ENCODE measurements at regions not wholly inside any gene's neighbourhood (a gene's known extent, or its start where the extent isn't known, plus 50 kb on each side); places are given as distances from the start of the nearest gene placed in this dataset.
"Not testable (repeated sequence)": the region's sequence is repeated elsewhere in the genome, so short reads cannot be mapped to it uniquely, and the experiment has no call there.

DNA sequence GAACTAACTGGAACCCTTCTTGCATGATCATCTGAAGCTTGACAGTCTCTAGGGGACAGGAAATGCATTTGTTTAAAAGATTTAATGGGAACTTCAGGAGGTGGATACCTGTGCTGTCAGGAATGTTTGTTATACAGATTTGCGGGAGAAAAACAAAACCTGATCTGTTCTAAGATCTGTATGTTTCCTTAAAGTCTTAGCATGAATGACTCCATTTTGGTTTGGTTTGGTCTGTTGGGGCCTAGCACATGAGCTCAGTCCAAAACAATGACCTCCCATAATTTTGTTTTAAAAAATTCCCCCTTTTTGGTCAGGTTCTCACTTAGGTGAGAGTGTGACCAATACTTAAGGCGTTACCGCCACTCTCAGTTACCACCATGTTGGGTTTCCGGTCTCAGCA lies 138.7 kb downstream of the AKR1D1 start:
- Histone ChIP-seq H3K9ac (no peak overlapping the region), H2AFZ (ENCODE audit: low read depth) (no peak overlapping the region), H3K9me2 (no peaks in the 10 kb centered on the region), H3K79me2 (ENCODE audit: insufficient read depth) (no peaks in the 10 kb centered on the region), H3K27ac (ENCODE audit: low read depth in 2 of 2, low read length in 1 of 2) (no peak overlapping the region), H3K4me3 (ENCODE audit: low read depth in 2 of 2, low read length in 1 of 2) (no peak overlapping the region), H3F3A (replicated peaks; ENCODE audit: insufficient read depth) (no peaks in the 10 kb centered on the region), H3K4me2 (no peak overlapping the region), H3K4me1 (ENCODE audit: control insufficient read depth in 1 of 2, insufficient read depth in 2 of 2, low read depth in 1 of 2, low read length in 1 of 2) (peaks cover 0 to 7% of the 10 kb centered on the region in 2 experiments; a peak in 2 of 4 replicates), H3K27me3 (ENCODE audit: insufficient read depth) (no peaks in the 10 kb centered on the region), H3K36me3 (replicated peaks in 1 of 2; ENCODE audit: control insufficient read depth in 1 of 2, insufficient read depth in 2 of 2, low read length in 1 of 2) (no peaks in the 10 kb centered on the region), H3K9me3 (peaks cover 7% of the 10 kb centered on the region; the same call in 1 of the 2 replicates), H4K20me1 (ENCODE audit: insufficient read depth) (no peaks in the 10 kb centered on the region)
- CTCF ChIA-PET, result interaction anchor here (1.0 to 1.8 kb wide), 2 partner anchors 10 to 53 kb away, joined by 3 to 5 read pairs; no protein-coding TSS in a partner anchor
- TF ChIP-seq MEF2A (IDR thresholded peaks at IDR 0.05; ENCODE audit: borderline replicate concordance, low read depth) (no peak), FOXJ3 (CRISPR knock-in tag; IDR thresholded peaks at IDR 0.05) (no peak), EZH2phosphoT487 (IDR thresholded peaks at IDR 0.05; ENCODE audit: borderline replicate concordance, low read depth) (no peak), NFIC (IDR thresholded peaks at IDR 0.05; ENCODE audit: borderline replicate concordance) (no peak), EP300 (IDR thresholded peaks at IDR 0.05; ENCODE audit: borderline replicate concordance in 1 of 2, low read depth in 1 of 2, low read length in 1 of 2) (no peak), POLR2AphosphoS5 (IDR thresholded peaks at IDR 0.05; ENCODE audit: low read depth, low read length) (no peak)
- TF ChIP-seq, protein P1, sequence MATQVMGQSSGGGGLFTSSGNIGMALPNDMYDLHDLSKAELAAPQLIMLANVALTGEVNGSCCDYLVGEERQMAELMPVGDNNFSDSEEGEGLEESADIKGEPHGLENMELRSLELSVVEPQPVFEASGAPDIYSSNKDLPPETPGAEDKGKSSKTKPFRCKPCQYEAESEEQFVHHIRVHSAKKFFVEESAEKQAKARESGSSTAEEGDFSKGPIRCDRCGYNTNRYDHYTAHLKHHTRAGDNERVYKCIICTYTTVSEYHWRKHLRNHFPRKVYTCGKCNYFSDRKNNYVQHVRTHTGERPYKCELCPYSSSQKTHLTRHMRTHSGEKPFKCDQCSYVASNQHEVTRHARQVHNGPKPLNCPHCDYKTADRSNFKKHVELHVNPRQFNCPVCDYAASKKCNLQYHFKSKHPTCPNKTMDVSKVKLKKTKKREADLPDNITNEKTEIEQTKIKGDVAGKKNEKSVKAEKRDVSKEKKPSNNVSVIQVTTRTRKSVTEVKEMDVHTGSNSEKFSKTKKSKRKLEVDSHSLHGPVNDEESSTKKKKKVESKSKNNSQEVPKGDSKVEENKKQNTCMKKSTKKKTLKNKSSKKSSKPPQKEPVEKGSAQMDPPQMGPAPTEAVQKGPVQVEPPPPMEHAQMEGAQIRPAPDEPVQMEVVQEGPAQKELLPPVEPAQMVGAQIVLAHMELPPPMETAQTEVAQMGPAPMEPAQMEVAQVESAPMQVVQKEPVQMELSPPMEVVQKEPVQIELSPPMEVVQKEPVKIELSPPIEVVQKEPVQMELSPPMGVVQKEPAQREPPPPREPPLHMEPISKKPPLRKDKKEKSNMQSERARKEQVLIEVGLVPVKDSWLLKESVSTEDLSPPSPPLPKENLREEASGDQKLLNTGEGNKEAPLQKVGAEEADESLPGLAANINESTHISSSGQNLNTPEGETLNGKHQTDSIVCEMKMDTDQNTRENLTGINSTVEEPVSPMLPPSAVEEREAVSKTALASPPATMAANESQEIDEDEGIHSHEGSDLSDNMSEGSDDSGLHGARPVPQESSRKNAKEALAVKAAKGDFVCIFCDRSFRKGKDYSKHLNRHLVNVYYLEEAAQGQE (IDR thresholded peaks at IDR 0.05; ENCODE audit: low read depth, low read length), result no peak
- TF ChIP-seq, protein P2, sequence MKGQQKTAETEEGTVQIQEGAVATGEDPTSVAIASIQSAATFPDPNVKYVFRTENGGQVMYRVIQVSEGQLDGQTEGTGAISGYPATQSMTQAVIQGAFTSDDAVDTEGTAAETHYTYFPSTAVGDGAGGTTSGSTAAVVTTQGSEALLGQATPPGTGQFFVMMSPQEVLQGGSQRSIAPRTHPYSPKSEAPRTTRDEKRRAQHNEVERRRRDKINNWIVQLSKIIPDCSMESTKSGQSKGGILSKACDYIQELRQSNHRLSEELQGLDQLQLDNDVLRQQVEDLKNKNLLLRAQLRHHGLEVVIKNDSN (IDR thresholded peaks at IDR 0.05; ENCODE audit: borderline replicate concordance, low read depth), result no peak
- WGBS (ENCODE audit: low lambda C conversion rate), result 70% methylated on average over 4 of the region's 4 CpGs
- POLR2A ChIA-PET, result no interaction called here
- no peak for DNase-seq

DNA sequence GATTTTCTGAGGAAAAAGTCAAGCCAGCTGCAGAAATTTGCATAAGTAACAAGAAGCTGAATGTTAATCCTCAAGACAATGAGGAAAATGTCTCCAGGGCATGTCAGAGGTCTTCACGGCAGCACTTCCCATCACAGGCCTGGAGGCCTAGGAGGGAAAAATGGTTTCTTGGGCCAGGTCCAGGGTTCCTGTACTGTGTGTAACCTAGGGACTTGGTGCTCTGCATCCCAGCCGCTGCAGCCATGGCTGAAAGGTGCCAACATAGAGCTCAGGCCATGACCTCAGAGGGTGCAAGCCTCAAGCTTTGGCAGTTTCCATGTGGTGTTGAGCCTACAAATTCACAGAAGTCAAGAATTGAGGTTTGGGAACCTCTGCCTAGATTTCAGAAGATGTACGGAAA lies 144.1 kb downstream of the AKR1D1 start:
- POLR2A ChIA-PET, CTCF ChIA-PET: not testable (repeated sequence)
- WGBS (ENCODE audit: low lambda C conversion rate), result 56% methylated on average over 3 of the region's 3 CpGs

DNA sequence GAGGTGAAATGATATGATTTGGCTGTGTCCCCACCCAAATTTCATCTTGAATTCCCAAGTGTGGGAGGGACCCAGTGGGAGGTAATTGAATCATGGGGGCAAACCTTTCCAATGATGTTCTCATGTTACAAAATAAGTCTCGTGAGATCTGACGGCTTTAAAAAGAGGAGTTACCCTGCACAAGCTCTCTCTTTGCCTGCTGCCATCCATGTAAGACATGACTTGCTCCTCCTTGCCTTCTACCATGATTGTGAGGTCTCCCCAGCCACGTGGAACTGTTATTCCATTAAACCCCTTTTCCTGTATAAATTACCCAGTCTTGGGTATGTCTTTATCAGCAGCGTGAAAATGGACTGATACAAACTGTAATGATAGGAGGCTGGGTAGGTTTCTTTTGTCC lies 145.1 kb downstream of the AKR1D1 start:
- H2AFZ ChIP-seq (ENCODE audit: low read depth); H3K4me3 ChIP-seq (ENCODE audit: low read depth in 2 of 2, low read length in 1 of 2); H3K36me3 ChIP-seq (replicated peaks in 1 of 2; ENCODE audit: control insufficient read depth in 1 of 2, insufficient read depth in 2 of 2, low read length in 1 of 2); H3K27ac ChIP-seq (ENCODE audit: low read depth in 2 of 2, low read length in 1 of 2); CTCF ChIA-PET; DNase-seq; H3K27me3 ChIP-seq (ENCODE audit: insufficient read depth); H3F3A ChIP-seq (replicated peaks; ENCODE audit: insufficient read depth); H3K79me2 ChIP-seq (ENCODE audit: insufficient read depth); POLR2A ChIA-PET; H3K4me2 ChIP-seq; H3K9me2 ChIP-seq; H4K20me1 ChIP-seq (ENCODE audit: insufficient read depth); H3K4me1 ChIP-seq (ENCODE audit: control insufficient read depth in 1 of 2, insufficient read depth in 2 of 2, low read depth in 1 of 2, low read length in 1 of 2); H3K9ac ChIP-seq: not testable (repeated sequence)
- 24% methylated on average over 4 of the region's 4 CpGs for WGBS (ENCODE audit: low lambda C conversion rate)
- H3K9me3 ChIP-seq, result peaks cover 12% of the 10 kb centered on the region; the same call in 1 of the 2 replicates

More for the DNA sequence above, 144.1 kb downstream of the AKR1D1 start:
- not testable (repeated sequence) for H3K4me1 ChIP-seq (ENCODE audit: control insufficient read depth in 1 of 2, insufficient read depth in 2 of 2, low read depth in 1 of 2, low read length in 1 of 2); H3F3A ChIP-seq (replicated peaks; ENCODE audit: insufficient read depth); H3K9me2 ChIP-seq; H3K27me3 ChIP-seq (ENCODE audit: insufficient read depth); H3K4me2 ChIP-seq; H3K27ac ChIP-seq (ENCODE audit: low read depth in 2 of 2, low read length in 1 of 2); H3K36me3 ChIP-seq (replicated peaks in 1 of 2; ENCODE audit: control insufficient read depth in 1 of 2, insufficient read depth in 2 of 2, low read length in 1 of 2); H2AFZ ChIP-seq (ENCODE audit: low read depth); H4K20me1 ChIP-seq (ENCODE audit: insufficient read depth); DNase-seq; H3K4me3 ChIP-seq (ENCODE audit: low read depth in 2 of 2, low read length in 1 of 2); H3K9ac ChIP-seq; H3K79me2 ChIP-seq (ENCODE audit: insufficient read depth)
- H3K9me3 ChIP-seq, result peaks cover 13% of the 10 kb centered on the region; the same call in 1 of the 2 replicates

Measured in SK-N-SH (cell line).